ENCODE measurements at regions not wholly inside any gene's neighbourhood (a gene's known extent, or its start where the extent isn't known, plus 50 kb on each side); places are given as distances from the start of the nearest gene placed in this dataset.

DNA sequence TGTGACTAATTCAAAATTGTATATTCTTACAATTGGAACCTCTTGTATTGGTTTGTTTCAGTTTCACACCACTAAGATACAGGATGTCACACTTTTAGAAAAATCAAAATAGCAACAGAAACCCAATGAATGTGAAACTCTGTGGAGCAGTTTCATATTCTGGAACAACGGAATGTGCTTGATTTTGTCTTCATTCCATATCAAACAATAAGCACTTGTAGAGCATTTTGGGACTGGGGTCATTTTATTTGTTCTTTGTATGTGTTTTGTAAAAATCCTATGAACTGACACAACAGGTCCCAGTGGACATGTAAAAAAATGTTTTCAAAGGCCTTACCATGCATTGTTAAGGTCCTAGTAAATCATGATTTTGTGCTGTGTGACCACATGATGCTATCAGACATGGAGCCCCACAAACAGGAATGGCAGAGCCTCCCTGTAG, 123.1 kb downstream of the DKK1 start:
- TF ChIP-seq, protein P1, sequence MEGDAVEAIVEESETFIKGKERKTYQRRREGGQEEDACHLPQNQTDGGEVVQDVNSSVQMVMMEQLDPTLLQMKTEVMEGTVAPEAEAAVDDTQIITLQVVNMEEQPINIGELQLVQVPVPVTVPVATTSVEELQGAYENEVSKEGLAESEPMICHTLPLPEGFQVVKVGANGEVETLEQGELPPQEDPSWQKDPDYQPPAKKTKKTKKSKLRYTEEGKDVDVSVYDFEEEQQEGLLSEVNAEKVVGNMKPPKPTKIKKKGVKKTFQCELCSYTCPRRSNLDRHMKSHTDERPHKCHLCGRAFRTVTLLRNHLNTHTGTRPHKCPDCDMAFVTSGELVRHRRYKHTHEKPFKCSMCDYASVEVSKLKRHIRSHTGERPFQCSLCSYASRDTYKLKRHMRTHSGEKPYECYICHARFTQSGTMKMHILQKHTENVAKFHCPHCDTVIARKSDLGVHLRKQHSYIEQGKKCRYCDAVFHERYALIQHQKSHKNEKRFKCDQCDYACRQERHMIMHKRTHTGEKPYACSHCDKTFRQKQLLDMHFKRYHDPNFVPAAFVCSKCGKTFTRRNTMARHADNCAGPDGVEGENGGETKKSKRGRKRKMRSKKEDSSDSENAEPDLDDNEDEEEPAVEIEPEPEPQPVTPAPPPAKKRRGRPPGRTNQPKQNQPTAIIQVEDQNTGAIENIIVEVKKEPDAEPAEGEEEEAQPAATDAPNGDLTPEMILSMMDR (conservative IDR thresholded peaks at IDR 0.05; ENCODE audit: low read depth, low read length): no peak
- no peak overlapping the region for H3K4me3 ChIP-seq (ENCODE audit: low read length)
- DNase-seq (ENCODE audit: low read depth): no peak

DNA sequence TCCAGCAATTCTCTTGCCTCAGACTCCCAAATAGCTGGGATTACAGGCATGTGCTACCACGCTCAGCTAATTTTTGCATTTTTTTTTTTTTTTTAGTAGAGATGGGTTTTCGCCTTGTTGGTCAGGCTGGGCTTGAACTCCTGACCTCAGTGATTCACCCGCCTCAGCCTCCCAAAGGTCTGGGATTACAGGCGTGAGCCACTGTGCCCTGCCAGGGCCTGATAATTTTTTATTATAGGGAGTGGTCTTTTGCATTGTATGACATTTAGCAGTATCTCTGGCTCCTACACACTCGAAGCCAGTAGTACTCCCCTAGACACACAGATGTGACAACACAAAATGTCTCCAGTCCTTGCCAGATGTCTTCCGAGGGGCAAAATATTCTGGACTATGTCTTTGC, 124.0 kb downstream of the DKK1 start:
- TF ChIP-seq, protein P1 (conservative IDR thresholded peaks at IDR 0.05; ENCODE audit: low read depth, low read length): no peak
- H3K4me3 ChIP-seq (ENCODE audit: low read length): no peak overlapping the region
- no peak for DNase-seq (ENCODE audit: low read depth)

DNA sequence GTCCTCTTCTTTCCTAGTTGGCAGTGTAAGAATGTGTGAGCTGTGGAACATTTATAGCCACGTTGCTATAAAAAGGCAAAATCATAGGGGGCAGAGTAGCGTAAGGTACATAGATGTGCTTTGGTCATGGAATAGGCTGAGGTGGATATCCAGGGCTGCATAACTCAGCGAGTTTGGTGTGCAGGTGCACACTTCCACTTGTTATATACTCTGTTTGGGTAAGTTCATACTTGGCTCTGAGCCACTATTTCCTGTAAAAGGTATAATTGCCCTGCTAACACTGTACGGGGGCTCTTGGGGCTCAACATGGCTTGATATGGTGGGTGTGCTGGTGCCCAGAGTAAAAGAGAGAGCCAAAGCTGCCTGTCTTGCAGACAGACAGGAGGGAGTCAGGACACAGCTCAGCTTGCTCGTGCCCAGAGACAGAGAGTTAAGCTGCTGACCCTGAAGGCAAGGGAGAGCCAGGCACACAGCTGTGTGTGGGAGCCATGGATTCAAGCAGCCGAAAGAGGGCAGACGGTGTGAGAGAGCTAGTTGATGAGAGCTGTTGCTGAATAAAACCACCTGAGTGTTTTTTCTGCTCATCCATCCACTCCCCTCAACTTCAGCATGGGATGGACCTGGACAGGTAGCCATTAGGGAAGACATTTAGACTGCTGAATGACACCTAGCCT, 126.7 kb downstream of the DKK1 start:
- TF ChIP-seq, protein P1 (conservative IDR thresholded peaks at IDR 0.05; ENCODE audit: low read depth, low read length): peak; percentile 36

DNA sequence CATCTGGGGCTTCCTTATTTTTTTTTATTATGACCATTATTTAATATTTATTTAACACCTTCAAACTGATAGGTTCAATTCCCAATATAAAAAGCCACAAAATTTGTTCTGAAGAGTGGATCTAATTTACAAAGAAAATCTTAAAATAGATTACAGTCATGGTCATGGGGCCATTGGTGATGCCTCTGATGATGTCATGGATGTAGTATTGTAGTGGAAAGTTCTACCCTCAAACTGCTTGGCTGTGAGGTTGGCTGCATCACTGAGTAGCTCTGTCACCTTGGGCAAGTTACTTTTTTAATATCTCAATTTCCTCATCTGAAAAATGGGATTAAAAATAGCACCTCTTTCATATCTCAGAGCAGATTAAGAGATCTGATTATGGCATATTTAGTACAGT, 128.5 kb downstream of the DKK1 start:
- peak; percentile 23 for DNase-seq (ENCODE audit: low read depth)
- TF ChIP-seq, protein P1 (conservative IDR thresholded peaks at IDR 0.05; ENCODE audit: low read depth, low read length): no peak

More for the DNA sequence above, 126.7 kb downstream of the DKK1 start:
- no peak overlapping the region for H3K4me3 ChIP-seq (ENCODE audit: low read length)
- peak; percentile 63 for DNase-seq (ENCODE audit: low read depth)

DNA sequence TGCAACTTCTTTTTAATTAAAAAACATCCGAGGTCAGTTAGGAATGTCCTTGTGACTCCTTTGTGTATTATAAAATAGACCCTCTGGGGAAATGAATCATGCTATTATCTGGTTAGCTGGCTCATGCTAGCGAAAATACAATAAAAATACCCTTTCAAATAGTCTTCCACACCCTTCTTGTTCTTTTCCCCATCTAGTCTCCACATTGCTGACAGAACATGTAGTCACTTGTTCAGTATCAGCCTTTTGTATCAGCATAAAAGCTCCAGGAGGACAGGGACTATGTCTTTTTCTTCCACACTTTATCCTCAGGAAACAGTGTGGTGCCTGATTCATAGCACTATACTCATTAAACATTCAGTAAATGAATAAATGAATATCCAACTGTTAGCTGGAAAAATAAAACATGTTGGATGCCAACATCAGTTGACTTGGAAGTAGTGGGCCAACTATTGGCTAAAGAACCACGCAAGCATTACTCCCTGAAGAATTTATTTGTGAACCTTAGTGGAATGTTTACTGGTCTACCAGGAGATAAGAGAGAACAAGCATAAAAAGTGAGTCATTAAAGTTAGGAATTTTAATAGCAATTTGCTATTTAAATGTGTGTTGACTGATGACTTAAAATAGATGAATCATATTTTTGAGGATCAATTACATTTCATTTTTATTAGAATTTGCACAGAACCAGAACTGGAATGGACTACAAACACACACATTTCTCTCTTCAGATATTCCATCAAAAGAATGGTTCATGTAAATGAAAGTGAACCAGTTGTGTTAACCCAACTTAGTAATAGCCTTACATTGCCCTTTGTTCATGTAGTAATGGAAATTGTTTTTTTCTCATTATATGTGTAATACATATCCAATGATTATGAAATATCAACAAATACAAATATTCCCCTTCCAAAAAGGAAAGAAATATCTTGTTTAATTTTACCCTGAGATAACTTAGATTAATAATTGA, 129.6 kb downstream of the DKK1 start:
- DNase-seq (ENCODE audit: low read depth): peak; percentile 72
- no peak overlapping the region for H3K4me3 ChIP-seq (ENCODE audit: low read length)
- TF ChIP-seq, protein P1 (conservative IDR thresholded peaks at IDR 0.05; ENCODE audit: low read depth, low read length): no peak

More for the DNA sequence above, 128.5 kb downstream of the DKK1 start:
- no peak overlapping the region for H3K4me3 ChIP-seq (ENCODE audit: low read length)

DNA sequence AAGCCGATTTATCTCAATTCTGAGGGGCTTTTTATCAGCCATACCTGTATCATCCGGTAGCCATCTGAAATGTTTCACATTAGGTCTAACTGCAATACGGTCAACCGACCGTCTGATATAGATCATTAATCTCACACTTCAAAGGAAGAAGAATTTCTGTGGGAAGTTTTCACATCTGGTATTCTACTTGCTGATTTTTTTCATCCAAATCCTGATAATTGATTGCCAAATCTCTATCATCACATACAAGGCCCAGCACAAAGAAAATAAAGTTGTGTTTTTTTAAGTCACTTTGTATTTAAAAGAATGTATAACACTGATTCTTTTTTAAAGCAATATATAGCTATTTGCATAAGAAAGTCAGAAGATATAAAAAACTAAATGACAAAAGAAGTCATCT, 132.3 kb downstream of the DKK1 start:
- no peak for DNase-seq (ENCODE audit: low read depth)
- H3K4me3 ChIP-seq (ENCODE audit: low read length): no peak overlapping the region
- TF ChIP-seq, protein P1 (conservative IDR thresholded peaks at IDR 0.05; ENCODE audit: low read depth, low read length): no peak
